Upper lobe of right lung (tissue), 1 donor: ENCODE measurements at regions not wholly inside any gene's neighbourhood (a gene's known extent, or its start where the extent isn't known, plus 50 kb on each side); places are given as distances from the start of the nearest gene placed in this dataset.

Experiments
- ATAC-seq: fragments of 200-7000 bp; cut with Tn5 transposase; one replicate; pipeline ENCODE4 v1.9.1; 2020; ENCODE audit warnings: mild to moderate bottlenecking, moderate library complexity
- DNase-seq: peaks from one replicate; pipeline ENCODE4 v3.0.0-alpha.2; 2020
- H3K27ac ChIP-seq: fragments of 200-600 bp; one replicate; pipeline ENCODE4 v1.8.0; 2022
- H3K27me3 ChIP-seq: fragments of 200-600 bp; one replicate; pipeline ENCODE4 v1.8.0; 2022; ENCODE audit warnings: mild to moderate bottlenecking
- H3K36me3 ChIP-seq: fragments of 200-600 bp; one replicate; pipeline ENCODE4 v1.8.0; 2022
- H3K4me1 ChIP-seq: fragments of 200-600 bp; one replicate; pipeline ENCODE4 v1.8.0; 2022
- H3K4me3 ChIP-seq: fragments of 200-600 bp; one replicate; pipeline ENCODE4 v1.8.0; 2022; ENCODE audit warnings: mild to moderate bottlenecking
- H3K9me3 ChIP-seq: fragments of 200-600 bp; one replicate; pipeline ENCODE4 v1.8.0; 2022
- CTCF ChIP-seq: fragments of 200-600 bp; IDR thresholded peaks from one replicate; pipeline ENCODE4 v1.8.0; 2022; ENCODE audit warnings: antibody characterized with exemption
- intact Hi-C: fragments of 100-400 bp; cut with DNase I; formaldehyde crosslinking; loops from one replicate; pipeline ENCODE4 v1.11.0; 2022
- donor health status: DM: no; HTN: yes; CAD: no; lungs with severe emphysema.

DNA sequence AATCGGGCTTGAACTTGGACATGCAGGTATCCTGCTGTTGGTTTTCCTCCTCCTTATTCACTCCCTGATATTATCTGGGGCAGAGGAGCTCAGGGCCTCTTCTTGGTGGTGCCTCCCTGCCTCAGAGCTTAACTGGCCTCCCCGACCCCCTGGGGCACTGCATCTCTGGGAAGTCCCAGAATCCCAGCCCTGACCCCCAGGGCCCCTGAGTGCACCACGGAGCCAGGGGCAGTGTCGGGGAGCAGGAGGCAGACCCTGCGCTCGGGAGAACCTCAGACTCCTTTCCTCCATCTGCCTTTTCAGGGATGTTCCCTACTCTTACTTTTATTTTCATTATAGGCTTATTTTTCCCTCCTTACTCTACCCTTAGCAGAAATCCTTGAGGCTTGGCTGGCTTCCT, 537.0 kb downstream of the BRD1 start:
- Histone ChIP-seq H3K4me3 (no peak overlapping the region), H3K36me3 (no peaks in the 10 kb centered on the region), H3K27ac (no peak overlapping the region), H3K4me1 (no peaks in the 10 kb centered on the region), H3K27me3 (peaks cover 13% of the 10 kb centered on the region), H3K9me3 (no peaks in the 10 kb centered on the region)
- DNase-seq: no peak
- no peak for TF ChIP-seq CTCF
- intact Hi-C loops: no loop called here
- ATAC-seq: no peak

GRCh38 chr22:49289822-49290679, 537.6 kb downstream of the BRD1 start:
- H3K36me3 ChIP-seq: no peaks in the 10 kb centered on the region
- no peak for TF ChIP-seq CTCF
- no peak overlapping the region for H3K27ac ChIP-seq
- intact Hi-C loops: no loop called here
- H3K27me3 ChIP-seq: peaks cover 19% of the 10 kb centered on the region
- no peaks in the 10 kb centered on the region for H3K4me1 ChIP-seq
- no peak overlapping the region for H3K4me3 ChIP-seq
- peak; percentile 29 for DNase-seq
- no peak for ATAC-seq
- no peaks in the 10 kb centered on the region for H3K9me3 ChIP-seq

GRCh38 chr22:49286181-49286760, 541.4 kb downstream of the BRD1 start:
- Histone ChIP-seq H3K36me3 (no peaks in the 10 kb centered on the region), H3K4me3 (no peak overlapping the region), H3K9me3 (no peaks in the 10 kb centered on the region), H3K27ac (no peak overlapping the region), H3K27me3 (peaks cover 33% of the 10 kb centered on the region), H3K4me1 (no peaks in the 10 kb centered on the region)
- intact Hi-C loops: no loop called here
- DNase-seq: no peak
- TF ChIP-seq CTCF: no peak
- ATAC-seq: no peak

DNA sequence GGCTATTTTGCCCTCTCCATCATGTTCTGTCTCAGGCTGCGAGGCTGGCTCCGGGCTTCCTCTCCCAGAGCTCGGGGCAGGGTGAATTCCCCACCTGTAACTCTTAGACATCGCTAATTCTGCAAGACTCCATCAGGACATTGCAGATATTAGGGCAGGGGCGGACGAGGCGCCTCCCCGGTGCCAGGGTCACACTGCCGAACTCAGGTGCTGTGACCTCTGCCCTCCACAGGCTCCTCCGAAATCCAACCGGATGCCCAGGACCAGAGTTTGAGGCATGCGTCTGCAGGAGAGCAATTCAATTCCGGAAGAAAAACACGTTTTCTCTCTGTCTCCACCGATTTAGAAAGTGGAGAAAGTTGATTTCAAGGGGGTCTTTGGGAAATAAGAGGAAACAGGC, 542.7 kb downstream of the BRD1 start:
- intact Hi-C loops: no loop called here
- H3K27me3 ChIP-seq: peaks cover 34% of the 10 kb centered on the region

GRCh38 chr22:49284056-49284784, 543.5 kb downstream of the BRD1 start:
- peaks cover 34% of the 10 kb centered on the region for H3K27me3 ChIP-seq
- TF ChIP-seq CTCF: no peak
- ATAC-seq (no peak), DNase-seq (no peak)
- no peak overlapping the region for H3K27ac ChIP-seq
- H3K9me3 ChIP-seq: no peaks in the 10 kb centered on the region
- H3K4me1 ChIP-seq: no peaks in the 10 kb centered on the region
- intact Hi-C loops: no loop called here
- no peak overlapping the region for H3K4me3 ChIP-seq
- no peaks in the 10 kb centered on the region for H3K36me3 ChIP-seq

More for the DNA sequence above, 542.7 kb downstream of the BRD1 start:
- ATAC-seq: no peak
- Histone ChIP-seq H3K27ac (no peak overlapping the region), H3K4me1 (no peaks in the 10 kb centered on the region), H3K9me3 (no peaks in the 10 kb centered on the region), H3K4me3 (no peak overlapping the region), H3K36me3 (no peaks in the 10 kb centered on the region)
- DNase-seq: no peak
- no peak for TF ChIP-seq CTCF
